Liver (tissue), 8 donors: ENCODE measurements at regions not wholly inside any gene's neighbourhood (a gene's known extent, or its start where the extent isn't known, plus 50 kb on each side); places are given as distances from the start of the nearest gene placed in this dataset.

Experiments used
- DNase-seq: peaks from one replicate; pipeline ENCODE4 v3.0.0-alpha.2; 2017; ENCODE audit warnings: low spot score
- H3K27ac ChIP-seq, 2 donors: one replicate each; pipeline ENCODE4 v1.7.0; 2013; ENCODE audit warnings: inconsistent platforms in 2 of 2, low read length in 2 of 2, control low read depth in 1 of 2, low read depth in 1 of 2, mild to moderate bottlenecking in 1 of 2
- H3K27me3 ChIP-seq, 4 donors: one replicate each; pipeline versions ENCODE4 v1.6.1 to v1.7.0; 2013; ENCODE audit warnings: low read length in 3 of 4, inconsistent platforms in 1 of 4, mild to moderate bottlenecking in 1 of 4, moderate library complexity in 1 of 4; ENCODE audit not compliant: control insufficient read depth in 4 of 4, insufficient read depth in 4 of 4
- H3K36me3 ChIP-seq, 4 donors: one replicate each; pipeline versions ENCODE4 v1.6.1 to v1.7.0; 2013; ENCODE audit warnings: low read length in 3 of 4, mild to moderate bottlenecking in 3 of 4, low read depth in 1 of 4, moderate library complexity in 1 of 4; ENCODE audit not compliant: control insufficient read depth in 4 of 4, insufficient read depth in 3 of 4
- H3K4me1 ChIP-seq, 4 donors: one replicate each; pipeline versions ENCODE4 v1.6.1 to v1.7.0; 2013; ENCODE audit warnings: low read length in 3 of 4, mild to moderate bottlenecking in 3 of 4, moderate library complexity in 1 of 4; ENCODE audit not compliant: control insufficient read depth in 4 of 4, insufficient read depth in 4 of 4
- H3K4me3 ChIP-seq, 3 donors: one replicate each; pipeline versions ENCODE4 v1.6.1 to v1.7.0; 2013; ENCODE audit warnings: low read length in 3 of 3, control low read depth in 1 of 3, low read depth in 1 of 3, mild to moderate bottlenecking in 1 of 3
- H3K9ac ChIP-seq, 2 donors: one replicate each; pipeline ENCODE4 v1.7.0; 2013; ENCODE audit warnings: low read length in 2 of 2, mild to moderate bottlenecking in 2 of 2, moderate library complexity in 2 of 2, control low read depth in 1 of 2, low read depth in 1 of 2
- H3K9me3 ChIP-seq, 4 donors: one replicate each; pipeline versions ENCODE4 v1.6.1 to v1.7.0; 2013; ENCODE audit warnings: low read length in 3 of 4; ENCODE audit not compliant: control insufficient read depth in 4 of 4
- EGR1 ChIP-seq, 2 donors: IDR thresholded peaks; 2 replicates each; pipeline ENCODE4 v1.6.1; 2016 to 2018; ENCODE audit warnings: antibody characterized with exemption in 2 of 2, low read depth in 2 of 2
- FOXA2 ChIP-seq: IDR thresholded peaks from 2 replicates; pipeline ENCODE4 v1.6.1; 2016; ENCODE audit warnings: antibody characterized with exemption
- GABPA ChIP-seq, 2 donors: IDR thresholded peaks in 1 of 2; conservative IDR thresholded peaks in 1 of 2; 2 replicates each; pipeline ENCODE4 v1.6.1; 2016; ENCODE audit warnings: antibody characterized with exemption in 2 of 2, mild to moderate bottlenecking in 1 of 2, moderate library complexity in 1 of 2
- JUND ChIP-seq, 2 donors: IDR thresholded peaks; 2 replicates each; pipeline ENCODE4 v1.6.1; 2016; ENCODE audit warnings: antibody characterized with exemption in 2 of 2
- NR2F2 ChIP-seq: IDR thresholded peaks from 2 replicates; pipeline ENCODE4 v1.6.1; 2016; ENCODE audit warnings: antibody characterized with exemption
- RAD21 ChIP-seq, 2 donors: IDR thresholded peaks; 2 replicates each; pipeline ENCODE4 v1.6.1; 2016; ENCODE audit warnings: antibody characterized with exemption in 2 of 2, mild to moderate bottlenecking in 2 of 2
- RXRA ChIP-seq, 2 donors: IDR thresholded peaks; 2 replicates each; pipeline ENCODE4 v1.6.1; 2017 to 2018; ENCODE audit warnings: antibody characterized with exemption in 2 of 2, mild to moderate bottlenecking in 1 of 2
- SP1 ChIP-seq: IDR thresholded peaks from 2 replicates; pipeline ENCODE4 v1.6.1; 2018; ENCODE audit warnings: antibody characterized with exemption, mild to moderate bottlenecking
- TAF1 ChIP-seq: conservative IDR thresholded peaks from 2 replicates; pipeline ENCODE4 v1.6.1; 2016; ENCODE audit warnings: antibody characterized with exemption, mild to moderate bottlenecking
- YY1 ChIP-seq: IDR thresholded peaks from 2 replicates; pipeline ENCODE4 v1.6.1; 2016; ENCODE audit warnings: antibody characterized with exemption, mild to moderate bottlenecking
- WGBS: extraction: QIAGEN DNeasy Blood & Tissue Kit; methylation state at CpG from one replicate; pipeline ENCODE4 v1.1.7; 2013; 5-methylcytosine and 5-hydroxymethylcytosine counted together
- TF ChIP-seq, protein P1 (sequence below): fragments of 150-350 bp; IDR thresholded peaks from 2 replicates; pipeline ENCODE4 v1.5.1; 2017; ENCODE audit warnings: improper control_type of control experiment, low read depth, low read length; ENCODE audit not compliant: missing input control
- TF ChIP-seq, protein P2 (sequence below): IDR thresholded peaks from 2 replicates; pipeline ENCODE4 v1.6.1; 2016; ENCODE audit warnings: antibody characterized with exemption
- TF ChIP-seq, protein P3 (sequence below): IDR thresholded peaks from 2 replicates; pipeline ENCODE4 v1.6.1; 2016; ENCODE audit warnings: antibody characterized with exemption, mild to moderate bottlenecking
- TF ChIP-seq, protein P4 (sequence below): IDR thresholded peaks from 2 replicates; pipeline ENCODE4 v1.6.1; 2016; ENCODE audit warnings: antibody characterized with exemption
- TF ChIP-seq, protein P5 (sequence below): IDR thresholded peaks from 2 replicates; pipeline ENCODE4 v1.6.1; 2016; ENCODE audit warnings: antibody characterized with exemption
- donor health status: healthy.
- donor health status: healthy.
- donor health status: healthy.
- donor health status: healthy.
- donor health status: healthy.

DNA sequence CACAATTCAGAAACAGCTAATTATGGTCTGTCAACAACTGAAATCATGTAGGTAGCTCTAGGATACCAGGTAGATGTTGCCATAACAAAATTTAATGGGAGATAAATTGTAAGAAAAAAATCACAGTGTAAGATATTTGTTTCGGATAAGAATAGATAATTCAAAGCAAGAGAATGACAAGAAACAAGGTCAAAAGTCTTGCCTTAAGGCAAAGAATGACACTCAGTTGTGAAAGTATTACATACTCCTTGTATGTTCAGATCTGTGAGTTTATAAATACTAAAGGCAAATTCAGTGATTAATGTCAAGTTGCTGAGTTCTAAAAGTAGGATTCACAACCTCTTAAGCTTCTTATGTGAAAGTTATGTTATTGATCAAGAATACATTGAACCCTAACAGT is 772.2 kb upstream of the SGO1 start:
- 94% methylated on average over 1 of the region's 1 CpG for WGBS
- no peak overlapping the region for H3K9ac ChIP-seq

DNA sequence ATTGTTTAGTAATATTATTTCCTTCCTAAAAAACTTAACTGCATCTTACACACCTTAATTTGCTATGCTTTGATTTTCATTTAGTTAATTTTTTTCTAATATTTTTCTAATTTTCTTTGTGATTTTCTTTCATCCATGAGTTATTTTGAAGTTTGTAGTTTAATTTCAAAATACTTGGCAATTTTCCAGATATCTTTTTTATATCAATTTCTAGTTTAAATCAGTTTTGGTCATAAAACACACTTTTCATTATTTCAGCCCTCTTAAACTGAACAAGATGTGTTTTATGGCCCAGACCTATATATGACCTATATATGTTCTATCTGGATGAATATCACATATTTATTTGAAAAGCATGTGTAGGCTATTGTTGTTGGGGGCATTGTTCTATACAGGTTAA is 759.9 kb upstream of the SGO1 start:
- no peak overlapping the region for H3K9ac ChIP-seq
- H3K4me1 ChIP-seq: no peaks in the 10 kb centered on the region
- H3K27ac ChIP-seq: no peak overlapping the region
- H3K36me3 ChIP-seq: no peaks in the 10 kb centered on the region
- DNase-seq: no peak
- H3K27me3 ChIP-seq: no peaks in the 10 kb centered on the region
- no peak overlapping the region for H3K4me3 ChIP-seq
- peaks cover 0 to 1% (median 0%) of the 10 kb centered on the region in 4 donors for H3K9me3 ChIP-seq
- TF ChIP-seq EGR1 (IDR thresholded peaks at IDR 0.05; ENCODE audit: low read depth in 2 of 2) (no peak), RXRA (IDR thresholded peaks at IDR 0.05) (no peak), JUND (IDR thresholded peaks at IDR 0.05) (no peak), TAF1 (no peak), SP1 (no peak)
- TF ChIP-seq, protein P1, sequence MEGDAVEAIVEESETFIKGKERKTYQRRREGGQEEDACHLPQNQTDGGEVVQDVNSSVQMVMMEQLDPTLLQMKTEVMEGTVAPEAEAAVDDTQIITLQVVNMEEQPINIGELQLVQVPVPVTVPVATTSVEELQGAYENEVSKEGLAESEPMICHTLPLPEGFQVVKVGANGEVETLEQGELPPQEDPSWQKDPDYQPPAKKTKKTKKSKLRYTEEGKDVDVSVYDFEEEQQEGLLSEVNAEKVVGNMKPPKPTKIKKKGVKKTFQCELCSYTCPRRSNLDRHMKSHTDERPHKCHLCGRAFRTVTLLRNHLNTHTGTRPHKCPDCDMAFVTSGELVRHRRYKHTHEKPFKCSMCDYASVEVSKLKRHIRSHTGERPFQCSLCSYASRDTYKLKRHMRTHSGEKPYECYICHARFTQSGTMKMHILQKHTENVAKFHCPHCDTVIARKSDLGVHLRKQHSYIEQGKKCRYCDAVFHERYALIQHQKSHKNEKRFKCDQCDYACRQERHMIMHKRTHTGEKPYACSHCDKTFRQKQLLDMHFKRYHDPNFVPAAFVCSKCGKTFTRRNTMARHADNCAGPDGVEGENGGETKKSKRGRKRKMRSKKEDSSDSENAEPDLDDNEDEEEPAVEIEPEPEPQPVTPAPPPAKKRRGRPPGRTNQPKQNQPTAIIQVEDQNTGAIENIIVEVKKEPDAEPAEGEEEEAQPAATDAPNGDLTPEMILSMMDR: no peak
- TF ChIP-seq, protein P2, sequence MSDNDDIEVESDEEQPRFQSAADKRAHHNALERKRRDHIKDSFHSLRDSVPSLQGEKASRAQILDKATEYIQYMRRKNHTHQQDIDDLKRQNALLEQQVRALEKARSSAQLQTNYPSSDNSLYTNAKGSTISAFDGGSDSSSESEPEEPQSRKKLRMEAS: no peak

More for the DNA sequence above, 772.2 kb upstream of the SGO1 start:
- Histone ChIP-seq H3K4me3 (no peak overlapping the region), H3K9me3 (no peaks in the 10 kb centered on the region), H3K36me3 (no peaks in the 10 kb centered on the region), H3K27ac (no peak overlapping the region), H3K4me1 (no peaks in the 10 kb centered on the region), H3K27me3 (no peaks in the 10 kb centered on the region)
- no peak for DNase-seq
- TF ChIP-seq, protein P1: no peak
- TF ChIP-seq YY1 (no peak), JUND (IDR thresholded peaks at IDR 0.05) (no peak), FOXA2 (no peak), GABPA (IDR thresholded peaks at IDR 0.05 in 1 of 2, conservative IDR thresholded peaks at IDR 0.05 in 1 of 2) (no peak), SP1 (no peak), RAD21 (IDR thresholded peaks at IDR 0.05) (no peak), NR2F2 (no peak)
- TF ChIP-seq, protein P3, sequence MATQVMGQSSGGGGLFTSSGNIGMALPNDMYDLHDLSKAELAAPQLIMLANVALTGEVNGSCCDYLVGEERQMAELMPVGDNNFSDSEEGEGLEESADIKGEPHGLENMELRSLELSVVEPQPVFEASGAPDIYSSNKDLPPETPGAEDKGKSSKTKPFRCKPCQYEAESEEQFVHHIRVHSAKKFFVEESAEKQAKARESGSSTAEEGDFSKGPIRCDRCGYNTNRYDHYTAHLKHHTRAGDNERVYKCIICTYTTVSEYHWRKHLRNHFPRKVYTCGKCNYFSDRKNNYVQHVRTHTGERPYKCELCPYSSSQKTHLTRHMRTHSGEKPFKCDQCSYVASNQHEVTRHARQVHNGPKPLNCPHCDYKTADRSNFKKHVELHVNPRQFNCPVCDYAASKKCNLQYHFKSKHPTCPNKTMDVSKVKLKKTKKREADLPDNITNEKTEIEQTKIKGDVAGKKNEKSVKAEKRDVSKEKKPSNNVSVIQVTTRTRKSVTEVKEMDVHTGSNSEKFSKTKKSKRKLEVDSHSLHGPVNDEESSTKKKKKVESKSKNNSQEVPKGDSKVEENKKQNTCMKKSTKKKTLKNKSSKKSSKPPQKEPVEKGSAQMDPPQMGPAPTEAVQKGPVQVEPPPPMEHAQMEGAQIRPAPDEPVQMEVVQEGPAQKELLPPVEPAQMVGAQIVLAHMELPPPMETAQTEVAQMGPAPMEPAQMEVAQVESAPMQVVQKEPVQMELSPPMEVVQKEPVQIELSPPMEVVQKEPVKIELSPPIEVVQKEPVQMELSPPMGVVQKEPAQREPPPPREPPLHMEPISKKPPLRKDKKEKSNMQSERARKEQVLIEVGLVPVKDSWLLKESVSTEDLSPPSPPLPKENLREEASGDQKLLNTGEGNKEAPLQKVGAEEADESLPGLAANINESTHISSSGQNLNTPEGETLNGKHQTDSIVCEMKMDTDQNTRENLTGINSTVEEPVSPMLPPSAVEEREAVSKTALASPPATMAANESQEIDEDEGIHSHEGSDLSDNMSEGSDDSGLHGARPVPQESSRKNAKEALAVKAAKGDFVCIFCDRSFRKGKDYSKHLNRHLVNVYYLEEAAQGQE: no peak
- TF ChIP-seq, protein P4, sequence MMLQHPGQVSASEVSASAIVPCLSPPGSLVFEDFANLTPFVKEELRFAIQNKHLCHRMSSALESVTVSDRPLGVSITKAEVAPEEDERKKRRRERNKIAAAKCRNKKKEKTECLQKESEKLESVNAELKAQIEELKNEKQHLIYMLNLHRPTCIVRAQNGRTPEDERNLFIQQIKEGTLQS: no peak
- TF ChIP-seq, protein P5, sequence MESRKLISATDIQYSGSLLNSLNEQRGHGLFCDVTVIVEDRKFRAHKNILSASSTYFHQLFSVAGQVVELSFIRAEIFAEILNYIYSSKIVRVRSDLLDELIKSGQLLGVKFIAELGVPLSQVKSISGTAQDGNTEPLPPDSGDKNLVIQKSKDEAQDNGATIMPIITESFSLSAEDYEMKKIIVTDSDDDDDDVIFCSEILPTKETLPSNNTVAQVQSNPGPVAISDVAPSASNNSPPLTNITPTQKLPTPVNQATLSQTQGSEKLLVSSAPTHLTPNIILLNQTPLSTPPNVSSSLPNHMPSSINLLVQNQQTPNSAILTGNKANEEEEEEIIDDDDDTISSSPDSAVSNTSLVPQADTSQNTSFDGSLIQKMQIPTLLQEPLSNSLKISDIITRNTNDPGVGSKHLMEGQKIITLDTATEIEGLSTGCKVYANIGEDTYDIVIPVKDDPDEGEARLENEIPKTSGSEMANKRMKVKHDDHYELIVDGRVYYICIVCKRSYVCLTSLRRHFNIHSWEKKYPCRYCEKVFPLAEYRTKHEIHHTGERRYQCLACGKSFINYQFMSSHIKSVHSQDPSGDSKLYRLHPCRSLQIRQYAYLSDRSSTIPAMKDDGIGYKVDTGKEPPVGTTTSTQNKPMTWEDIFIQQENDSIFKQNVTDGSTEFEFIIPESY: no peak
- TF ChIP-seq, protein P2: no peak
